Vagina (tissue), 2 donors: ENCODE measurements at regions not wholly inside any gene's neighbourhood (a gene's known extent, or its start where the extent isn't known, plus 50 kb on each side); places are given as distances from the start of the nearest gene placed in this dataset.

Experiments
- DNase-seq, 2 donors: peaks; one replicate each; pipeline ENCODE4 v3.0.0-alpha.2; 2017; ENCODE audit errors: extremely low spot score in 2 of 2
- H3K27ac ChIP-seq: fragments of 200-600 bp; sonication (generic); one replicate; pipeline ENCODE4 v1.5.1; 2019
- H3K27me3 ChIP-seq: fragments of 200-600 bp; sonication (generic); one replicate; pipeline ENCODE4 v1.5.1; 2019
- H3K36me3 ChIP-seq, 2 donors: fragments of 200-600 bp; sonication (generic); one replicate each; pipeline ENCODE4 v1.5.1; 2017 to 2019
- H3K4me1 ChIP-seq: fragments of 200-600 bp; sonication (generic); one replicate; pipeline ENCODE4 v1.5.1; 2019
- H3K4me3 ChIP-seq, 2 donors: fragments of 200-600 bp; sonication (generic); 1 replicate in 1 of 2; 2 replicates in 1 of 2; pipeline ENCODE4 v1.5.1; 2016 to 2019
- H3K9me3 ChIP-seq: fragments of 200-600 bp; sonication (generic); one replicate; pipeline ENCODE4 v1.5.1; 2019
- POLR2A ChIP-seq, 2 donors: fragments of 450-650 bp; IDR thresholded peaks; one replicate each; pipeline ENCODE4 v1.6.1; 2017; ENCODE audit warnings: antibody characterized with exemption in 2 of 2, mild to moderate bottlenecking in 2 of 2, moderate library complexity in 2 of 2
- POLR2AphosphoS5 ChIP-seq, 2 donors: sonication (generic); formaldehyde crosslinking; IDR thresholded peaks; one replicate each; pipeline ENCODE4 v1.9.0; 2017; ENCODE audit warnings: antibody characterized with exemption in 2 of 2, mild to moderate bottlenecking in 2 of 2, low read depth in 1 of 2; ENCODE audit not compliant: insufficient read depth in 1 of 2
- intact Hi-C: fragments of 100-400 bp; cut with DNase I; formaldehyde crosslinking; loops from one replicate; pipeline ENCODE4 v1.15.1; 2023
- TF ChIP-seq, protein P1 (sequence below), 3 experiments: fragments of 450-650 bp in 2 of 3; fragments of 200-600 bp in 1 of 3; sonication (generic) in 1 of 3; IDR thresholded peaks; one replicate each; pipeline ENCODE4 v1.5.1; 2017 to 2019; ENCODE audit warnings: antibody characterized with exemption in 3 of 3, mild to moderate bottlenecking in 2 of 3, moderate library complexity in 2 of 3

DNA sequence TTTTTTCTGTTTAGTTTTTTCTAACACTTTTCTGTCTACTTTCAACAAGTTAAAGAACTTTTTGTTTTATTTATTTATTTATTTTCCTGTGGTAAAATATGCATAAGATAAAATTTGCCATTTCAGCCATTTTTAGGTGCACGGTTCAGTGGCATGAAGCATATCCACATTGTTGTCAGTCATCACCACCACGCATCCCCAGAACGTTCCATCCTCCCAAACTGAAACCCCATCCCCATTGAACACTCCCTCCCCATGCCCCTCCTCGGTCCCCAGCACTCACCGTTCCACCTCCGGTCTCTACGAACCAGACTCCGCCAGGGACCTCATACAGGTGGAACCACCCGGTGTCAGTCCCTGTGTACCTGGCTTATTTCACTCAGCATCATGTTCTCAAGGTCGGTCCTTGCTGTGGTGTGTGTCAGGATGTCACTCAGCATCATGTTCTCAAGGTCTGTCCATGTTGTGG is 118.1 kb downstream of the SIK1 start:
- no peak for TF ChIP-seq POLR2AphosphoS5 (IDR thresholded peaks at IDR 0.05; ENCODE audit: insufficient read depth in 1 of 2, low read depth in 1 of 2)
- TF ChIP-seq, protein P1, sequence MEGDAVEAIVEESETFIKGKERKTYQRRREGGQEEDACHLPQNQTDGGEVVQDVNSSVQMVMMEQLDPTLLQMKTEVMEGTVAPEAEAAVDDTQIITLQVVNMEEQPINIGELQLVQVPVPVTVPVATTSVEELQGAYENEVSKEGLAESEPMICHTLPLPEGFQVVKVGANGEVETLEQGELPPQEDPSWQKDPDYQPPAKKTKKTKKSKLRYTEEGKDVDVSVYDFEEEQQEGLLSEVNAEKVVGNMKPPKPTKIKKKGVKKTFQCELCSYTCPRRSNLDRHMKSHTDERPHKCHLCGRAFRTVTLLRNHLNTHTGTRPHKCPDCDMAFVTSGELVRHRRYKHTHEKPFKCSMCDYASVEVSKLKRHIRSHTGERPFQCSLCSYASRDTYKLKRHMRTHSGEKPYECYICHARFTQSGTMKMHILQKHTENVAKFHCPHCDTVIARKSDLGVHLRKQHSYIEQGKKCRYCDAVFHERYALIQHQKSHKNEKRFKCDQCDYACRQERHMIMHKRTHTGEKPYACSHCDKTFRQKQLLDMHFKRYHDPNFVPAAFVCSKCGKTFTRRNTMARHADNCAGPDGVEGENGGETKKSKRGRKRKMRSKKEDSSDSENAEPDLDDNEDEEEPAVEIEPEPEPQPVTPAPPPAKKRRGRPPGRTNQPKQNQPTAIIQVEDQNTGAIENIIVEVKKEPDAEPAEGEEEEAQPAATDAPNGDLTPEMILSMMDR (IDR thresholded peaks at IDR 0.05): no peak
- TF ChIP-seq POLR2A (IDR thresholded peaks at IDR 0.05): no peak
- no peak for DNase-seq
- Histone ChIP-seq H3K9me3 (no peaks in the 10 kb centered on the region), H3K4me1 (peaks cover 19% of the 10 kb centered on the region), H3K27me3 (no peaks in the 10 kb centered on the region), H3K27ac (no peak overlapping the region), H3K4me3 (no peak overlapping the region), H3K36me3 (no peaks in the 10 kb centered on the region)
- intact Hi-C loops: no loop called here

DNA sequence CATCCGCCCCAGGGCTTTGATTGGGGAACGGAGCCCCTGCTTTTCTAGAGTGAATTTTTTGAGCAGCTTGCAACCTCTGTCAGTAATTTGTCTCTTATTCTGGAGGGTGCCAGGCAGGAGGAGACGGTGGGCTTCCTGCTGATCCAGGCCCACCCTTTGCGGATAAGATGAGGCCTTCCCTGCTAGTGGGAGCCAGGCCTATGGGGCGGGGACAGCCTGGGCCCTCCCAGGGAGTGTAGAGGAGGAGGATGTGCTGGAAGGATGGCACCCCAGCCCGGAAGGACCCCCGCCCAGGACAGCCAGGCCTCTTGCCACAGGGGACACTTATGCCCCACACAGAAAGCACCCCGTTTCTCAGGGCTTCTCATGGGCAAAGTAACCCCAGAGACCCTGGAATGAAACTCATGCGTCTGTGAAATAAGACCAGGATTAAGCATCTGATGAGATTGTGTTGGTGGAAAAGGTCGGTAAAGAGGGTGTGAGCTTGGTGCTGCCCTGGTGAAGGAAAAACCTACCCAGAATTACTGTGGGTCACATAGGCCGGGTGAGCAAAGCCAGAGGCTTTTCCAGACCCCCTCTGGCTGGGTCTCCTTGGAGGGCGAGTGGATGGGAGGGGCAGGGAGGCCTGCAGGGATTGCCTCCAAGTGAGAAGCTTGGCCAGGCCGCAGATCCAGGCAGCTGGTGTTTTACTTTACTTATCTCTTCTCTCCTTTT is 118.7 kb downstream of the SIK1 start:
- Histone ChIP-seq H3K4me1 (peaks cover 19% of the 10 kb centered on the region), H3K4me3 (no peak overlapping the region)

DNA sequence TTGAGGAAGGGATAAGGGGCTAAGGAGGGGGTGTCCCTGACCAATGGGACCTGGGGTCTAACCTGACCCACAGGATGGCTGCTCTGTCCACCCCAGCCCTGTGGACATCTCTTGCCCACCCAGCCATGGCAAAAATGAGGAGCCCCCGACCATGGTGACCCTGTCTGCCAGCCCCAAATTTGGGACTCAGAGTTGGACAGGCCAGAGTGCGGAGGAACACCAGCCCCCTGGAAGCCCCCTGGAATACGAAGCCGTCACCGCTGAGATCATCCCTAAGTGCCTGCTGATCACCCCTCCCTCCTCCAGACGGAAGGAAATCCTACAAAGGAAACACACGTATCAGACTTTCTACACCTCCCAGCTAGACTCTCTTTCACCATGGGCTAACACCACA is 119.3 kb downstream of the SIK1 start:
- Histone ChIP-seq H3K36me3 (no peaks in the 10 kb centered on the region), H3K4me3 (no peak overlapping the region), H3K4me1 (peaks cover 18% of the 10 kb centered on the region), H3K27me3 (no peaks in the 10 kb centered on the region), H3K27ac (peak overlapping the region; percentile 33), H3K9me3 (no peaks in the 10 kb centered on the region)
- DNase-seq: no peak
- intact Hi-C loops: no loop called here
- TF ChIP-seq POLR2A (IDR thresholded peaks at IDR 0.05) (no peak), POLR2AphosphoS5 (IDR thresholded peaks at IDR 0.05; ENCODE audit: insufficient read depth in 1 of 2, low read depth in 1 of 2) (no peak)
- TF ChIP-seq, protein P1 (IDR thresholded peaks at IDR 0.05): no peak

More for the DNA sequence above, 118.7 kb downstream of the SIK1 start:
- Histone ChIP-seq H3K27me3 (no peaks in the 10 kb centered on the region), H3K36me3 (no peaks in the 10 kb centered on the region), H3K9me3 (no peaks in the 10 kb centered on the region), H3K27ac (no peak overlapping the region)
- TF ChIP-seq, protein P1 (IDR thresholded peaks at IDR 0.05): no peak
- no peak for TF ChIP-seq POLR2AphosphoS5 (IDR thresholded peaks at IDR 0.05; ENCODE audit: insufficient read depth in 1 of 2, low read depth in 1 of 2)
- no peak for TF ChIP-seq POLR2A (IDR thresholded peaks at IDR 0.05)
- no peak for DNase-seq
- intact Hi-C loops: no loop called here

DNA sequence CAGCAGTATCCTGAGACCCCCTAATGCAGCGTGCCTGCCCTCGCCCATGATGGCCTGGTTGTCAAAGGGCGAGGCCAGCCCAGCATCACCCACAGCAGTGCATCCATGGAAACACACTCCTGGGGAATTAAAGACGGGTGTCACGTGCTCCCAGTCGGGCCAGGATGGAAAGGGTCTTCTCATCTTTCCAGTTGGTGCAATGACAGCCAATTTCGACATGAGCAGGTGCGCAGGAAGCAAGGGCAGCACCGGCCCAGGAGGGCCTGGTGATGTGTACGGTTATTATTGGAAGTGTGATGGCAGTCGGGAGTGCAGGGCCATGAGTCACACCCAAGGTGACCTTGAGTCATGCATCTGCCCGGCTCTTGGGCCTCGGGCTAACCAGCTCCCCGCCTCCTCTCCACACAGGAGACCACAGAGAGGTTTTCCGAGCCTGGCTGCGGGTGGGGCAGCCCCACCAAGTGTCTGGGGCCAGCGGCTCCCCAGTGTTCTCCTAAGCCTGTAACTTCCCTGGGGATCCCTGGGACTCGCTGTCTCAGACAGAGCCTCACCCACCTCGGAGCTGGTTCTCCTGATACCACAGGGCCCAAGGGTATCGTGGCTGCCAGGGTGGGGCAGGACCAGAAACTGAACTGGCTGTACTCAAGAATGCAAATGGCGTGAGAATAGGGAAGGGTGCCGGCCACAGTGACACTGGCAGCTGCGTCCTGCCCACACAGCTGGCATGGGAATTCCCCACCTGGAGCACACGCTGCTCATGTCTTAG is 119.8 kb downstream of the SIK1 start:
- H3K27me3 ChIP-seq: no peaks in the 10 kb centered on the region
- intact Hi-C loops: no loop called here
- peak overlapping the region; percentile 33 for H3K27ac ChIP-seq
- DNase-seq: no peak
- H3K36me3 ChIP-seq: no peaks in the 10 kb centered on the region
- TF ChIP-seq POLR2A (IDR thresholded peaks at IDR 0.05): no peak
- TF ChIP-seq POLR2AphosphoS5 (IDR thresholded peaks at IDR 0.05; ENCODE audit: insufficient read depth in 1 of 2, low read depth in 1 of 2): peak in 1 of 2 donors; percentile 28
- H3K4me3 ChIP-seq: no peak overlapping the region
- H3K4me1 ChIP-seq: peaks cover 12% of the 10 kb centered on the region
- no peaks in the 10 kb centered on the region for H3K9me3 ChIP-seq

DNA sequence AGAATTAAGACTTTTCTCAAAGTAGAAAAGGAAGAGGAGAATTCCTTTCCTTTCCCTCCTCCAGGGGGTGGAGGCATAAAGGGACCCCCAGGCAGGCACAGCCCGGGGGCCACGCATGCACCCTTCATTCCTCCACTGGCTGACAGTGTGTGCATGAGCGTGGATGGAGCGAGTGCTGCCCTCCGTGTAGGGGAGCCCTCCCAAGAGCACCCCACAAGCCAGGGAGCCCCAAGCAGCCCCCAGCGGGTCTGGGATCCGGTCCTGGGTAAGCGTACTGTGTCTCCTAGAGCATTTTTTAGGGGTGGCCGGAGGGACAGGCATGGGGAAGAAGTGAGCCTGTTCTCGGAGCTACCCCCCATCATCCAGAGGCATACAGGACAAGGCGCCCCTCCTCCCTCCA is 120.5 kb downstream of the SIK1 start:
- no peak for DNase-seq

More for the DNA sequence above, 120.5 kb downstream of the SIK1 start:
- TF ChIP-seq, protein P1 (IDR thresholded peaks at IDR 0.05): no peak
- TF ChIP-seq POLR2A (IDR thresholded peaks at IDR 0.05): no peak
- TF ChIP-seq POLR2AphosphoS5 (IDR thresholded peaks at IDR 0.05; ENCODE audit: insufficient read depth in 1 of 2, low read depth in 1 of 2): no peak
- no peaks in the 10 kb centered on the region for H3K36me3 ChIP-seq
- H3K4me3 ChIP-seq: no peak overlapping the region
- H3K27ac ChIP-seq: no peak overlapping the region
- intact Hi-C loops: no loop called here
- peaks cover 8% of the 10 kb centered on the region for H3K4me1 ChIP-seq
- H3K9me3 ChIP-seq: no peaks in the 10 kb centered on the region
- H3K27me3 ChIP-seq: no peaks in the 10 kb centered on the region
